ENCODE measurements at regions not wholly inside any gene's neighbourhood (a gene's known extent, or its start where the extent isn't known, plus 50 kb on each side); places are given as distances from the start of the nearest gene placed in this dataset.

DNA sequence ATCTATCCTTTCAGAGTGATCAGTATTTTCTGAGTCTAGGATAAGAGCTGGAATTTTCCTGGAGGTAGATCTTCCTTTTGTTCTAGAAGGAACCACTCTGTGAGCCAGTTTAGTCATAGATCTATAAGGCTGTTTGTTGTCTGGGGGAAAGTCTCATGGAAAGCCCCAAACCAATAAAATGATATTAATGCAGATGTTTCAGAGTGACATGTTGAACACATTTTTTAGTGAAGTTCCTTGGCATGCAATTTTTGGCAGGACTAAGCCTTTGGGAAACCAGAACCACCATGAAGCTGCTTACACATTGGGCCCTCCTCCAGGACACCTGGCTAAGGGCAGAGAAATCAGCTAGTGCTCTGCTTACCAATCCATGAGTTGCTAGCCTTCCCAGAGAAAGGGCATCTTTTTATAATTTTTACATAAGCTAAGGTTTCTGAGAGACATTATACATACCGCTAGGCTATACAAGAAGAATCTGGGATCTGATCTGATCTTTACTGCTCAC lies 101.5 kb upstream of the PCED1B start:
- POLR2A ChIA-PET, result no interaction called here
- ATAC-seq (no peak), FAIRE-seq (no peak), DNase-seq (ENCODE audit: extremely low read depth in 1 of 4, low spot score in 3 of 4) (no peak)
- Histone ChIP-seq H3K79me2 (ENCODE audit: control insufficient read depth, insufficient read depth, low read length) (no peaks in the 10 kb centered on the region), H3K9ac (ENCODE audit: insufficient read depth in 1 of 2, low read depth in 2 of 2, low read length in 2 of 2) (no peak overlapping the region), H2AFZ (ENCODE audit: low read depth, low read length) (no peak overlapping the region), H3K27me3 (ENCODE audit: control insufficient read depth in 2 of 2, insufficient read depth in 2 of 2, low read length in 2 of 2) (0 out of 5 replicates have a peak, but pooled peaks cover 0 to 2% of the 10 kb centered on the region in 2 experiments), H3K4me1 (replicated peaks in 1 of 2; ENCODE audit: control insufficient read depth in 2 of 2, insufficient read depth in 2 of 2, low read length in 2 of 2) (no peaks in the 10 kb centered on the region), H3K4me3 (no peak overlapping the region), H3K4me2 (ENCODE audit: insufficient read depth, low read length) (no peak overlapping the region), H3K9me1 (ENCODE audit: control insufficient read depth, insufficient read depth, low read length) (no peaks in the 10 kb centered on the region), H3K27ac (ENCODE audit: extremely low read depth, low read depth, low read length) (no peak overlapping the region), H3K36me3 (ENCODE audit: control insufficient read depth, insufficient read depth, low read length) (no peaks in the 10 kb centered on the region), H4K20me1 (replicated peaks; ENCODE audit: control insufficient read depth, insufficient read depth, low read length) (no peaks in the 10 kb centered on the region), H3K9me3 (replicated peaks; ENCODE audit: control insufficient read depth, insufficient read depth, low read depth, low read length) (no peaks in the 10 kb centered on the region)
- in situ Hi-C loops (cut with MboI), result no loop called here
- CTCF ChIA-PET (ENCODE audit: low intra/inter-chr PET ratio), result no interaction called here
- intact Hi-C loops (cut with micrococcal nuclease), result no loop called here
- WGBS (ENCODE audit: insufficient coverage, low coverage, missing lambda C conversion rate), result 0% methylated on average over 1 of the region's 1 CpG
- no TSS peak for BruUV-seq (replicated peaks)
- TF ChIP-seq, protein P1, sequence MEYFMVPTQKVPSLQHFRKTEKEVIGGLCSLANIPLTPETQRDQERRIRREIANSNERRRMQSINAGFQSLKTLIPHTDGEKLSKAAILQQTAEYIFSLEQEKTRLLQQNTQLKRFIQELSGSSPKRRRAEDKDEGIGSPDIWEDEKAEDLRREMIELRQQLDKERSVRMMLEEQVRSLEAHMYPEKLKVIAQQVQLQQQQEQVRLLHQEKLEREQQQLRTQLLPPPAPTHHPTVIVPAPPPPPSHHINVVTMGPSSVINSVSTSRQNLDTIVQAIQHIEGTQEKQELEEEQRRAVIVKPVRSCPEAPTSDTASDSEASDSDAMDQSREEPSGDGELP (CRISPR knock-in tag; IDR thresholded peaks at IDR 0.05; ENCODE audit: borderline replicate concordance), result no peak
- TF ChIP-seq, protein P2, sequence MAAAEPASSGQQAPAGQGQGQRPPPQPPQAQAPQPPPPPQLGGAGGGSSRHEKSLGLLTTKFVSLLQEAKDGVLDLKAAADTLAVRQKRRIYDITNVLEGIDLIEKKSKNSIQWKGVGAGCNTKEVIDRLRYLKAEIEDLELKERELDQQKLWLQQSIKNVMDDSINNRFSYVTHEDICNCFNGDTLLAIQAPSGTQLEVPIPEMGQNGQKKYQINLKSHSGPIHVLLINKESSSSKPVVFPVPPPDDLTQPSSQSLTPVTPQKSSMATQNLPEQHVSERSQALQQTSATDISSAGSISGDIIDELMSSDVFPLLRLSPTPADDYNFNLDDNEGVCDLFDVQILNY (CRISPR knock-in tag; IDR thresholded peaks at IDR 0.05), result no peak
- no peak for TF ChIP-seq NR2C1 (IDR thresholded peaks at IDR 0.05)
- TF ChIP-seq NR2C1 (tag; IDR thresholded peaks at IDR 0.05), result no peak
- no peak for TF ChIP-seq E2F3 (CRISPR knock-in tag; IDR thresholded peaks at IDR 0.05)
- no peak for TF ChIP-seq KHSRP (IDR thresholded peaks at IDR 0.05)
- no peak for TF ChIP-seq U2AF1 (optimal IDR thresholded peaks at IDR 0.05; ENCODE audit: low read depth, low read length)
- TF ChIP-seq, protein P3, sequence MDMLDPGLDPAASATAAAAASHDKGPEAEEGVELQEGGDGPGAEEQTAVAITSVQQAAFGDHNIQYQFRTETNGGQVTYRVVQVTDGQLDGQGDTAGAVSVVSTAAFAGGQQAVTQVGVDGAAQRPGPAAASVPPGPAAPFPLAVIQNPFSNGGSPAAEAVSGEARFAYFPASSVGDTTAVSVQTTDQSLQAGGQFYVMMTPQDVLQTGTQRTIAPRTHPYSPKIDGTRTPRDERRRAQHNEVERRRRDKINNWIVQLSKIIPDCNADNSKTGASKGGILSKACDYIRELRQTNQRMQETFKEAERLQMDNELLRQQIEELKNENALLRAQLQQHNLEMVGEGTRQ (CRISPR knock-in tag; IDR thresholded peaks at IDR 0.05), result no peak
- TF ChIP-seq ZNF232 (CRISPR knock-in tag; IDR thresholded peaks at IDR 0.05), result no peak
- TF ChIP-seq, protein P4, sequence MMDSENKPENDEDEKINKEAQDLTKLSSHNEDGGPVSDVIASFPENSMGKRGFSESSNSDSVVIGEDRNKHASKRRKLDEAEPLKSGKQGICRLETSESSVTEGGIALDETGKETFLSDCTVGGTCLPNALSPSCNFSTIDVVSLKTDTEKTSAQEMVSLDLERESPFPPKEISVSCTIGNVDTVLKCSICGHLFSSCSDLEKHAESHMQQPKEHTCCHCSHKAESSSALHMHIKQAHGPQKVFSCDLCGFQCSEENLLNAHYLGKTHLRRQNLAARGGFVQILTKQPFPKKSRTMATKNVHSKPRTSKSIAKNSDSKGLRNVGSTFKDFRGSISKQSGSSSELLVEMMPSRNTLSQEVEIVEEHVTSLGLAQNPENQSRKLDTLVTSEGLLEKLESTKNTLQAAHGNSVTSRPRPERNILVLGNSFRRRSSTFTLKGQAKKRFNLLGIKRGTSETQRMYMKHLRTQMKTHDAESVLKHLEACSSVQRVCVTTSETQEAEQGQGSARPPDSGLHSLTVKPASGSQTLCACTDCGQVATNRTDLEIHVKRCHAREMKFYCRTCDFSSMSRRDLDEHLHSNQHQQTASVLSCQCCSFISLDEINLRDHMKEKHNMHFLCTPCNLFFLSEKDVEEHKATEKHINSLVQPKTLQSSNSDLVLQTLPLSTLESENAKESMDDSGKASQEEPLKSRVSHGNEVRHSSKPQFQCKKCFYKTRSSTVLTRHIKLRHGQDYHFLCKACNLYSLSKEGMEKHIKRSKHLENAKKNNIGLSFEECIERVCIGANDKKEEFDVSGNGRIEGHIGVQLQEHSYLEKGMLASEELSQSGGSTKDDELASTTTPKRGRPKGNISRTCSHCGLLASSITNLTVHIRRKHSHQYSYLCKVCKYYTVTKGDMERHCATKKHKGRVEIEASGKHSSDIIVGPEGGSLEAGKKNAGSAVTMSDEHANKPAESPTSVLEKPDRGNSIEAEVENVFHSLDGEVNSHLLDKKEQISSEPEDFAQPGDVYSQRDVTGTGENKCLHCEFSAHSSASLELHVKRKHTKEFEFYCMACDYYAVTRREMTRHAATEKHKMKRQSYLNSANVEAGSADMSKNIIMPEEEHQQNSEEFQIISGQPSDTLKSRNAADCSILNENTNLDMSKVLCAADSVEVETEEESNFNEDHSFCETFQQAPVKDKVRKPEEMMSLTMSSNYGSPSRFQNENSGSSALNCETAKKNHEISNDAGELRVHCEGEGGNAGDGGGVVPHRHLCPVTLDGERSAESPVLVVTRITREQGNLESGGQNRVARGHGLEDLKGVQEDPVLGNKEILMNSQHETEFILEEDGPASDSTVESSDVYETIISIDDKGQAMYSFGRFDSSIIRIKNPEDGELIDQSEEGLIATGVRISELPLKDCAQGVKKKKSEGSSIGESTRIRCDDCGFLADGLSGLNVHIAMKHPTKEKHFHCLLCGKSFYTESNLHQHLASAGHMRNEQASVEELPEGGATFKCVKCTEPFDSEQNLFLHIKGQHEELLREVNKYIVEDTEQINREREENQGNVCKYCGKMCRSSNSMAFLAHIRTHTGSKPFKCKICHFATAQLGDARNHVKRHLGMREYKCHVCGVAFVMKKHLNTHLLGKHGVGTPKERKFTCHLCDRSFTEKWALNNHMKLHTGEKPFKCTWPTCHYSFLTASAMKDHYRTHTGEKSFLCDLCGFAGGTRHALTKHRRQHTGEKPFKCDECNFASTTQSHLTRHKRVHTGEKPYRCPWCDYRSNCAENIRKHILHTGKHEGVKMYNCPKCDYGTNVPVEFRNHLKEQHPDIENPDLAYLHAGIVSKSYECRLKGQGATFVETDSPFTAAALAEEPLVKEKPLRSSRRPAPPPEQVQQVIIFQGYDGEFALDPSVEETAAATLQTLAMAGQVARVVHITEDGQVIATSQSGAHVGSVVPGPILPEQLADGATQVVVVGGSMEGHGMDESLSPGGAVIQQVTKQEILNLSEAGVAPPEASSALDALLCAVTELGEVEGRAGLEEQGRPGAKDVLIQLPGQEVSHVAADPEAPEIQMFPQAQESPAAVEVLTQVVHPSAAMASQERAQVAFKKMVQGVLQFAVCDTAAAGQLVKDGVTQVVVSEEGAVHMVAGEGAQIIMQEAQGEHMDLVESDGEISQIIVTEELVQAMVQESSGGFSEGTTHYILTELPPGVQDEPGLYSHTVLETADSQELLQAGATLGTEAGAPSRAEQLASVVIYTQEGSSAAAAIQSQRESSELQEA (IDR thresholded peaks at IDR 0.05; ENCODE audit: low read depth), result no peak
- no peak for TF ChIP-seq NR2C2 (CRISPR knock-in tag; IDR thresholded peaks at IDR 0.05)
- TF ChIP-seq NR2C2 (tag; IDR thresholded peaks at IDR 0.05), result no peak
- no peak for TF ChIP-seq ZNF143 (CRISPR knock-in tag; IDR thresholded peaks at IDR 0.05)

Data from K562 (cell line).